ENCODE measurements at regions not wholly inside any gene's neighbourhood (a gene's known extent, or its start where the extent isn't known, plus 50 kb on each side); places are given as distances from the start of the nearest gene placed in this dataset.
A peak's percentile ranks its signal among the peaks of the same experiment; 100 is the strongest.

DNA sequence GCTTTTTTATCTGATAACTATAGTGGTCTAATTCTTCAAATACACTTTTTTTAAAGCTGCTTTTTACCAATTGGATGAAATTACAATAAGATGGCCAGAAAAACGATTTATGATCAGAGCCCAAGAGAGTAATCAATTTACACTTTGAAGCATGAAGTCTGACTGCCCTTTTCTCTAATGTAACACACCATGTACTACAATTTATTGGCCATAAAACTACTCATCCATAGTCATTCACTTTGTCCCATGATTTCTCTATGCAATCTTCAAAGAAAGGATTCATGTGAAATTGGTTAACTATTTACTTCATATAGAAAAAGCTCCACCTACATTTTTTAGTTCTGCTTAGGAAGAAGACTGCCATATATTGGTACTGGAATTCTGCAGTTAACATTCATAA is 73.6 kb upstream of the CAST start:
- intact Hi-C loops (cut with micrococcal nuclease), result no loop called here
- H3K36me3 Mint-ChIP-seq, result no peaks in the 10 kb centered on the region
- peaks cover 6 to 13% (median 10%) of the 10 kb centered on the region in 4 donors for H3K4me1 Mint-ChIP-seq
- Histone ChIP-seq H3K27me3 (ENCODE audit: insufficient read depth, low read length) (no peaks in the 10 kb centered on the region), H3K27ac (ENCODE audit: low read depth, low read length) (no peak overlapping the region), H3K4me1 (ENCODE audit: insufficient read depth, low read length) (peaks cover 6% of the 10 kb centered on the region), H3K36me3 (ENCODE audit: insufficient read depth, low read length) (no peaks in the 10 kb centered on the region), H3K9me3 (ENCODE audit: control insufficient read depth in 1 of 2, low read length in 2 of 2) (no peaks in the 10 kb centered on the region), H3K4me3 (ENCODE audit: low read length in 2 of 2) (no peak overlapping the region)
- DNase-seq, result no peak
- CTCF ChIA-PET (ENCODE audit: partially characterized antibody), result interaction anchor here (0.8 to 1.1 kb wide), 2 partner anchors 244 to 252 kb away, joined by 3 to 4 read pairs; no protein-coding TSS in a partner anchor
- POLR2A ChIA-PET (ENCODE audit: partially characterized antibody), result no interaction called here
- H3K4me3 Mint-ChIP-seq, result no peak overlapping the region
- H3K27ac Mint-ChIP-seq, result no peak overlapping the region
- peaks cover 8 to 9% of the 10 kb centered on the region in 2 donors for H3K27me3 Mint-ChIP-seq
- peaks cover 0 to 3% (median 0%) of the 10 kb centered on the region in 8 donors for H3K9me3 Mint-ChIP-seq

GRCh38 chr5:96590796-96591195 is 71.4 kb upstream of the CAST start:
- intact Hi-C loops (cut with micrococcal nuclease), result no loop called here
- H3K9me3 Mint-ChIP-seq, result no peaks in the 10 kb centered on the region

DNA sequence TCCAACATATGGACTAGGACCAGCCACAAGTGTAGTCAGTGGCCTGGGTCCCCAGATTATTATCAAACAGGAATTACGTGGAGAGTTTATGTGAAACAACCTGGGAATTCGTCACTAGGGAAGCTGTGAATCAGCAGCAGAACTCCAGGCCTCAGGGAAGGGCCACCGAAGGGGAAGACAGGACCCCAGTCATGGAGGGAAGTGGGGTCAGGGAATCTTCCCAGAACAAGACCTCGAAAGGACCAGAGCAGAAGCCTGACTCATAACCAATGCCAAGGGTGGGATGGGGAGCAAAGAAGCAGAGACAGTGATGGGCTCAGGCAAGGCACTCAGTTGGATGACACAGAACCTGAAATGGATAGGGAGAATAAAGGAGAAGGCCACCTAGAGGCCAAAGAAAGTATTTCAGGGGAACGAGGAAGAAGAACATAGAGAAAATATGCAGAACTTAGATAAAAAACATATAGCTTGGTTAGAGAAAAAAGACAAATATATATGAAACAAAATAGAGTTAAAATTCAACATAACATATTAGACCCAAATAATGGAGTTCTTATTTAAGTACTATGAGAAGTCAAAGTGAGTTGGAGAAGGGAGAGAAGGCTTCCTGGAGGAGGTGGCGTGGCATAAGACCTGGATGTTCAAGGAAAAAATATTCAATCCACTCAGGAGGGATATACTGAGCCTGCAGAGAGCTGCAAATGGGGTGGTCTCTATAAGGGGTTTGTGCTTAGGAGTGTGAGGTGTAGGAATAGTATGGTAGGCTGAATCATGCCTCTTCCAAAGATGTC is 66.7 kb upstream of the CAST start:
- ChIA-PET POLR2A (ENCODE audit: partially characterized antibody) (no interaction called here), CTCF (ENCODE audit: partially characterized antibody) (interaction anchor here (0.6 to 18.5 kb wide), 9 partner anchors 8 to 254 kb away, joined by 3 to 490 read pairs (median 4); no protein-coding TSS in a partner anchor)
- Mint-ChIP-seq H3K27me3 (peaks cover 3 to 10% of the 10 kb centered on the region in 2 donors), H3K4me1 (no peaks in the 10 kb centered on the region), H3K27ac (no peak overlapping the region), H3K36me3 (no peaks in the 10 kb centered on the region), H3K4me3 (no peak overlapping the region), H3K9me3 (no peaks in the 10 kb centered on the region)
- H3K27me3 ChIP-seq (ENCODE audit: insufficient read depth, low read length), result no peaks in the 10 kb centered on the region
- H3K4me3 ChIP-seq (ENCODE audit: low read length in 2 of 2), result no peak overlapping the region
- H3K9me3 ChIP-seq (ENCODE audit: control insufficient read depth in 1 of 2, low read length in 2 of 2), result no peaks in the 10 kb centered on the region
- DNase-seq, result peak in 4 of 5 donors; percentile 6 to 32 (median 18)
- no peak overlapping the region for H3K27ac ChIP-seq (ENCODE audit: low read depth, low read length)
- intact Hi-C loops (cut with micrococcal nuclease), result loop anchor here (5.0 kb wide), 1 partner anchor 58 kb away; no protein-coding TSS in a partner anchor
- H3K36me3 ChIP-seq (ENCODE audit: insufficient read depth, low read length), result no peaks in the 10 kb centered on the region
- H3K4me1 ChIP-seq (ENCODE audit: insufficient read depth, low read length), result no peaks in the 10 kb centered on the region

More at GRCh38 chr5:96590796-96591195, 71.4 kb upstream of the CAST start:
- H3K27ac ChIP-seq (ENCODE audit: low read depth, low read length), result no peak overlapping the region
- no peak for DNase-seq
- H3K27me3 Mint-ChIP-seq, result peaks cover 0 to 6% of the 10 kb centered on the region in 2 donors
- H3K9me3 ChIP-seq (ENCODE audit: control insufficient read depth in 1 of 2, low read length in 2 of 2), result no peaks in the 10 kb centered on the region
- CTCF ChIA-PET (ENCODE audit: partially characterized antibody), result interaction anchor here (3.3 to 18.5 kb wide), 2 partner anchors 11 to 250 kb away, joined by 13 to 490 read pairs; no protein-coding TSS in a partner anchor
- no peak overlapping the region for H3K27ac Mint-ChIP-seq
- no peak overlapping the region for H3K4me3 ChIP-seq (ENCODE audit: low read length in 2 of 2)
- H3K36me3 ChIP-seq (ENCODE audit: insufficient read depth, low read length), result no peaks in the 10 kb centered on the region
- no peaks in the 10 kb centered on the region for H3K4me1 Mint-ChIP-seq
- H3K36me3 Mint-ChIP-seq, result no peaks in the 10 kb centered on the region
- H3K4me3 Mint-ChIP-seq, result no peak overlapping the region
- POLR2A ChIA-PET (ENCODE audit: partially characterized antibody), result no interaction called here
- no peaks in the 10 kb centered on the region for H3K4me1 ChIP-seq (ENCODE audit: insufficient read depth, low read length)
- no peaks in the 10 kb centered on the region for H3K27me3 ChIP-seq (ENCODE audit: insufficient read depth, low read length)

DNA sequence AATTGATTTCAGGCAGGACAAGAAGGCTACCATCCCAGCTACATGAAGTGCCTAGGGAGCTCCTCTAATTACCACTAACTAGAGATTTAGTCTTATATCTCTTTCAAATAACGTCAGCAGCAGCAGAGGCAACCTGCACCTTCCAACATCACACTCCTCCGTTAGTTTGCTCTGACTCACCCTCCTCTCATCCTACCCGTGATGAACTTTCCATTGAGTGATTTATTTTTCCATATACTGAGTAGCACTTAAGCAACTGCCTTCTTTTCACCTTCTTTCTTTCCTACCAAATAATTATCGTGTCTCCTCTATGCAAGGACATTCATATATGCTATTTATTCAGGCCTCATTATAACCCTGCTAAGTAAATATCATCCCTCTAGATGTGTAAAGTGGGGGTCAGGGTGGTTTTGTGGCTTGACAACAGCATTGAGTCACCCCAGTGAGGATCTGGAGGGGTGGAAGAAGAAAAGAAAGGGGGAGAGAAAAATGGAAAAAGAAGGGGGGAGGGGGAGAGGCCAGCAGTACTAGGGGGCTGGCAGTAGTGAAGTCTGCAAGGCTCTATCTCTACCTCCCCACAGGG is 64.6 kb upstream of the CAST start:
- Mint-ChIP-seq H3K27me3 (peaks cover 3 to 15% of the 10 kb centered on the region in 2 donors), H3K4me1 (peaks cover 0 to 4% (median 0%) of the 10 kb centered on the region in 4 donors), H3K4me3 (no peak overlapping the region), H3K27ac (peak overlapping the region in 1 of 7 donors; percentile 10), H3K36me3 (no peaks in the 10 kb centered on the region), H3K9me3 (no peaks in the 10 kb centered on the region)
- Histone ChIP-seq H3K36me3 (ENCODE audit: insufficient read depth, low read length) (no peaks in the 10 kb centered on the region), H3K4me3 (ENCODE audit: low read length in 2 of 2) (no peak overlapping the region), H3K4me1 (ENCODE audit: insufficient read depth, low read length) (no peaks in the 10 kb centered on the region), H3K27me3 (ENCODE audit: insufficient read depth, low read length) (no peaks in the 10 kb centered on the region), H3K27ac (ENCODE audit: low read depth, low read length) (no peak overlapping the region), H3K9me3 (ENCODE audit: control insufficient read depth in 1 of 2, low read length in 2 of 2) (no peaks in the 10 kb centered on the region)
- DNase-seq, result no peak
- ChIA-PET POLR2A (ENCODE audit: partially characterized antibody) (no interaction called here), CTCF (ENCODE audit: partially characterized antibody) (interaction anchor here (1.4 to 18.5 kb wide), 4 partner anchors 10 to 256 kb away, joined by 3 to 490 read pairs (median 27); no protein-coding TSS in a partner anchor)
- intact Hi-C loops (cut with micrococcal nuclease), result loop anchor here (5.0 kb wide), 1 partner anchor 60 kb away; no protein-coding TSS in a partner anchor

DNA sequence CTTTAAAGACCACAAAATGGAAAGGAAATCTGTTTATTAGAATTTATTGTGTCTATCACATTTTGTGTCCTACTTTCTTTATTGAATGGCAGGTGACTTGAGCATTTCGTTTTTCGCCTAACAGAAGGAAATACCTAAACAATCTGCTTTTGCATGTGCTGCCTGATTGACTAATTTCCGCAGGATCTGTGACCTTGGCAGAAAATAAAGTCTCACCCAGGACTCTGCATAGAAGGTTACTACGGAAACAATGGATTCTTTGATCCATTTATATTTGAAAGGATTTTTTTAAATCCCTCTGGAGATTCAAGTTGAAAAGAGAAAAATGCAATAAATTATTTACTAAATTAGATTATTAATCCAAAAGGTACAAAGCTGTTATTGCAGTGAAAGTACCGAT is 61.0 kb upstream of the CAST start:
- POLR2A ChIA-PET (ENCODE audit: partially characterized antibody), result no interaction called here
- Histone ChIP-seq H3K36me3 (ENCODE audit: insufficient read depth, low read length) (no peaks in the 10 kb centered on the region), H3K4me1 (ENCODE audit: insufficient read depth, low read length) (no peaks in the 10 kb centered on the region), H3K4me3 (ENCODE audit: low read length in 2 of 2) (no peak overlapping the region), H3K27me3 (ENCODE audit: insufficient read depth, low read length) (no peaks in the 10 kb centered on the region), H3K9me3 (ENCODE audit: control insufficient read depth in 1 of 2, low read length in 2 of 2) (no peaks in the 10 kb centered on the region), H3K27ac (ENCODE audit: low read depth, low read length) (no peak overlapping the region)
- H3K27ac Mint-ChIP-seq, result no peak overlapping the region
- H3K4me1 Mint-ChIP-seq, result peaks cover 0 to 4% (median 0%) of the 10 kb centered on the region in 4 donors
- H3K4me3 Mint-ChIP-seq, result no peak overlapping the region
- no peaks in the 10 kb centered on the region for H3K36me3 Mint-ChIP-seq
- H3K27me3 Mint-ChIP-seq, result peaks cover 3 to 8% of the 10 kb centered on the region in 2 donors
- CTCF ChIA-PET (ENCODE audit: partially characterized antibody), result interaction anchor here (0.7 to 18.5 kb wide), 36 partner anchors 9 to 958 kb away, joined by 3 to 490 read pairs (median 6); no protein-coding TSS in a partner anchor
- DNase-seq, result no peak
- no peaks in the 10 kb centered on the region for H3K9me3 Mint-ChIP-seq
- intact Hi-C loops (cut with micrococcal nuclease), result loop anchor here (1.0 to 10.0 kb wide), 4 partner anchors 256 to 957 kb away; partner anchors contain the start of gene ELL2

DNA sequence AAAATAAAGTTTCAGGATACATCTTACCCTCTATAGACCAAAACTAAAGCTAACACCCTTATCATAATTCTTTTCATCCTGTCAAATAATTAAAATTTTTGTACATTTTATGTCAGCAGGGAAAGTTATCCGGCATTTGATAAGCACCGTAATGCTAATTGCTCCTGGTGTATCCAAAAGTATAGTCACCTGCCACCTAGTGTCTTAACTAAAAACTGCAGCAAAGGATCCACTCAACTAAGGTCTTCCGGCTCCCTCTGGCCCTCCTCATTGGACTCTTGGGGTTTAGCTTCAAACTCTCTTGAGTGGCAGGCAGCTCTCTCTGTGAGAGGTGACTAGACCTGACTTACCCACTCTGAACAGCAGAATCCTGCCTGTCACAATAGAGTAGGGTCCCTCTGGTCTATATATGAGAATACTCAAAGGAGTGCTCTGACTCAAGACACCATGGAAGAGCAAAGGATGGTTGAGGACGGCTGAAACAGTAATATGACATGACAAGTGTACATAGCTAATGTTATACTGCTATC is 60.4 kb upstream of the CAST start:
- H3K27me3 Mint-ChIP-seq, result peaks cover 3 to 8% of the 10 kb centered on the region in 2 donors

More for the DNA sequence above, 60.4 kb upstream of the CAST start:
- Histone ChIP-seq H3K27me3 (ENCODE audit: insufficient read depth, low read length) (no peaks in the 10 kb centered on the region), H3K27ac (ENCODE audit: low read depth, low read length) (no peak overlapping the region), H3K9me3 (ENCODE audit: control insufficient read depth in 1 of 2, low read length in 2 of 2) (no peaks in the 10 kb centered on the region), H3K4me3 (ENCODE audit: low read length in 2 of 2) (no peak overlapping the region), H3K4me1 (ENCODE audit: insufficient read depth, low read length) (no peaks in the 10 kb centered on the region), H3K36me3 (ENCODE audit: insufficient read depth, low read length) (no peaks in the 10 kb centered on the region)
- POLR2A ChIA-PET (ENCODE audit: partially characterized antibody), result no interaction called here
- no peaks in the 10 kb centered on the region for H3K36me3 Mint-ChIP-seq
- no peaks in the 10 kb centered on the region for H3K9me3 Mint-ChIP-seq
- peak overlapping the region in 1 of 7 donors; percentile 53 for H3K27ac Mint-ChIP-seq
- intact Hi-C loops (cut with micrococcal nuclease), result loop anchor here (1.0 to 10.0 kb wide), 4 partner anchors 256 to 957 kb away; partner anchors contain the start of gene ELL2
- CTCF ChIA-PET (ENCODE audit: partially characterized antibody), result interaction anchor here (0.6 to 18.5 kb wide), 44 partner anchors 8 to 959 kb away, joined by 3 to 490 read pairs (median 4); no protein-coding TSS in a partner anchor
- no peak overlapping the region for H3K4me3 Mint-ChIP-seq
- H3K4me1 Mint-ChIP-seq, result peaks cover 0 to 4% (median 0%) of the 10 kb centered on the region in 4 donors
- peak; percentile 62 to 72 (median 64) for DNase-seq
